Iris pigment epithelial cell (primary cell): ENCODE measurements at regions not wholly inside any gene's neighbourhood (a gene's known extent, or its start where the extent isn't known, plus 50 kb on each side); places are given as distances from the start of the nearest gene placed in this dataset.
"Not testable (repeated sequence)": the region's sequence is repeated elsewhere in the genome, so short reads cannot be mapped to it uniquely, and the experiment has no call there.

Experiments used
- DNase-seq: peaks from one replicate; pipeline ENCODE4 v3.0.0-alpha.2; 2011; ENCODE audit warnings: low read depth

DNA sequence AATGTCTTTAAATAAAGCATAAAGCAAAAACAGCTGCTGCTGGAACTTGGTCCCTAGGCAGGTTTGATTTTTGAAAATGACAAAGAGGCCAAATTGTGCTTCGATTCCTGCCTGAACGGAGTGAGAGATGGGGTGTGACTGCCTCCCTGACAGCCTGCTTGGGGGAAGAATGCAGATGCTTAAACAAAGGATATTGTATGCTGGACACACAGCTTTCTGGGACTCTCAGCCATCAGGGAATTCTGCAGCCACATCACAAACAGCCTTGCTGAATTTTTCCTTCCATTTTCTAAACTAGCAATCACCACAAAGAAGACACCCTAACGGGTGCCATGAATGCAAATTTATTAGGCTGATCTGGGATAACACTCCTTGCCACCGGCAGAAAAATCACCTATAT is 83.9 kb upstream of the CPEB2 start:
- DNase-seq, result no peak

DNA sequence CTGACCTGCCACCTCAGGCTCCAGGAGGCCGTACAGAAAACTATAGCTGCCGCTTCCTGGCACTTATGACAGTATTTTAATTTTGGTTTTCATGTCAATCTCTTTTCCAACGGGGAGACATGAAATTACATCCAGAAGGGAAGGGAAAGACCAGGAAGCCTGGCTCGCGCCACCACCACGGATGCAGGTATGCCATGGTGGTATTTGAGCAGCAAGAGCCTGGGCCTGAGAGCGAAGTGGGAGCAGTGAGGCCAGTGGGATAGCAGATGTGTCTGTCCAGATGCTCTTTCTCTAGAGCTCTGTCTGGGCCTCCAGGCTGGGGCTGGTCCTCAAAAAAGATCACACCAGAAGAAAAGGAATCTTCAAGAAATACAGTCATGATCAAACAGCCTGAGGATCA is 82.5 kb upstream of the CPEB2 start:
- no peak for DNase-seq

- no peak for DNase-seq
Measured at GRCh38 chr4:14920237-14920636, 82.0 kb upstream of the CPEB2 start.

GRCh38 chr4:14920759-14921320 is 81.4 kb upstream of the CPEB2 start:
- DNase-seq, result no peak

- not testable (repeated sequence) for DNase-seq
Measured at GRCh38 chr4:14921781-14922180, 80.5 kb upstream of the CPEB2 start.

GRCh38 chr4:14924076-14924811 is 78.0 kb upstream of the CPEB2 start:
- no peak for DNase-seq

GRCh38 chr4:14924812-14925344 is 77.4 kb upstream of the CPEB2 start:
- no peak for DNase-seq

DNA sequence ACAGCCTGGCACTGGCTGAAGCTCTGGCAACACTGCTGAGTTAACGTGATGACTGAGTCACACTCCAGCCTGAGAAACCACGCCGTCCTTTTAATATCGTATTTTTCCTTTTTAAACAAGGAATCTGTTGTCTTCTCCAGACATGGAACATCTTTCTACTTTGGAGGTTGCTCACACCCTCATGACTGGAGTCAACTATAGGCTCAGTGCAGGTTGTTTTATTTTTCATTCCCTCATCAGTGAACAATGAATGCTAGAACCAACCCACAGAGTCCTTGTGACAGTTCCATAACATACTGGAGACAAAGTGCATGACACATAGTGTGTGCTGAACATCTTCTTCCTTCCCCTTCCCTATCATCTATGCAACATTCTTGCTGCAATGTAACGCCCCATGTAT is 76.8 kb upstream of the CPEB2 start:
- no peak for DNase-seq

DNA sequence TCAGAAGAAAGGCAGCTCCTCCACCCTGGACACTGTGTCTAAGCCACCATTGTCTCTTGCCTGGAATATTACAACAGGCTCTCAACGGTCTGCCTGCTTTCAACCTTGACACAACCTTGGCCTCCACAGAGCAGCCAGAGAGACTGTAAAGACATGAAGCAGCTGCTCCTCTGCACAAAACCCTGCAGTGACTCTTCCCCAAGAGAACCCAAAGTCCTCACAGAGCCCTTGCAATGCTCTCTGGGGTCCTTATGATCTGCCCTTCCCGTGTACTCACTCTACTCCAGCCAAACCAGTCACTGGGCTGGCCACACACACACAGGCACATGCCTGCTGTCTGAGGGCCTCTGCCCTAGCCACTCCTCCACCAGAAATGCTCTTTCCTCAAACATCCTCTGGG is 75.9 kb upstream of the CPEB2 start:
- DNase-seq, result no peak

DNA sequence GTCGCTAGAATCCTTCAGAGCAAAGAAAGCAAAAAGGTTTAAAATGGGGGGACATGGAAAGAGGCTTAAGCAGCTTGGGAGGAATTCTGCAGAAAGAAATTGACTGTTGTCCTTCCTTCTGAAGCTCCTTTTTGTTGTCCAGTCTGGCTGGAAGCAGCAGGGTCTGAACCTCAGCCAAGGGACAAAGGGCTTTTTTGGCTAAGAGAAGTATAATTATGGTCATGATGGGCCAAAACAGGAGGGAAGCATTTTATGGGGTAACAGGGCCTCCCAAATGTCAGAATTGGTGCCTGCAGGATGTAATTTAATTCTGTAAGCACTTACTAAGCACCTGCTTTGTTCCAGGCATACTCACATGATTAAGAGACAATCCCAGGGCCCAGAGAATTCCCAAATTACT is 74.2 kb upstream of the CPEB2 start:
- no peak for DNase-seq

DNA sequence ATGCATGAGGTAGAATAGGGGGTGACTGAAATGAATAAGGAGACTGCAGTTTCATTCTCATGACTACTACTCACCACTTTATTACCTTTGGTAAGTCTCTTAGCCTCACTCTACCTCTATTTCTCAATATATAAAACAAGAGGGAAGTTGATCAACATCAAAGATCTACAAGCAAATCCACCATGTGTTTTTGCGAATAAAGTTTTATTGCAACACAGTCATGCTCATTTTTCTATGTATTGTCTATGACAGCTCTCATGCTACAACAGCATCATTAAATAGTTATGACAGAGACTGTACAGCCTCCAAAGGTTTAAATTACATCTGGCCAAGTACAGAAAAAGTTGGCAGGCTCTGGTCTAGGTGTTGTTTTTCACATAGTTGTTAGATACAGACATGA is 72.6 kb upstream of the CPEB2 start:
- DNase-seq, result no peak

DNA sequence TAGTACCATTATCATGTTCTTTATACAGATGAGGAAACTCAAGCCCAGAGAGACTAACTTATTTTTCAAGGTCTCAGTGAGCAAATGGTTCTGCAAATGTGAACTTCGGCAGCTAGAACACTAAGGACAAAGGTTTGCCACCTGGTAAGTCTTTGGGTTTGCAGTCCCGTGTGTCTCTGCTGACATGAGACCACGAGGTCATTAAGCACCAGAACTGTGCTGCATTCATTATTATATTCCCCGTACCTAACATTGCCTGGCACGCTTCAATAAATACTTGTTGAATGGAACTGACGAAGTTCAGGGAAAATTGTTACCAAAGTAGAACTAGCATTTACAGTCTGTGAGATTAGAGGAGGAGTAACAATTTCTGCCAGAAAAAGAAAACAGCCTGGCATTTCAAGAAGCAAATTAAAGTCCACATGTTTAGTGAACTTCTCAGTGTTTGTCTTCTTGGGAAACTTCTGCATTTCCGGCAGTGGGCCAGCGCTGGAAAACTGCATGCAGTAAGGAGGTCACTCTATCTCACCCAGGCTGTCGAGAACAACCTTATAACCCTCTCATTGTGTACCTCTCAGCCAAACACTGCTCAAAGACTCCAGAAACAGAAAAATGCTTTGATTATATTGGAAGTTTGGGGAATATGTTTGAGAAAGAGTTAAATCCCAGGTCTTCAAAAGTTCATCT is 67.4 kb upstream of the CPEB2 start:
- no peak for DNase-seq

- no peak for DNase-seq
Measured at GRCh38 chr4:14943749-14944148, 58.5 kb upstream of the CPEB2 start.

DNA sequence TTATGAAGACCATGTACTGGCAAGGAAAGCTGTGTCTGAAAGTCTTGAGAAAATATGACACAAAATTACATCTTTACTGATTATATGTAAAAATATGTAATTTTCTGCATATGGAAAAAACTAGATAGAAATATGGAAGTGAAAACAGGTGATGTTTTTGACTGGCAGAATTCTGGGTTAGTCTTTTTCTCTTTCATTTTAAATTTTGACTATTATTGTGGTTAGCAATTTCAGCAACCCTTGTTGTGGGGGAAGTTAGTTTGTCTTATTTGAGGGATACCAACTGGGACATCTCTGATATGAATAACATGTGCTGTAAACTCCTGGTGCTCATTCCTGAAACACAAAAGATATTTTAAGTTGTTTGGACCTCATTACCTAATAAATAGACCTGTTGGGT is 49.9 kb upstream of the CPEB2 start:
- DNase-seq, result no peak
